ENCODE measurements at regions not wholly inside any gene's neighbourhood (a gene's known extent, or its start where the extent isn't known, plus 50 kb on each side); places are given as distances from the start of the nearest gene placed in this dataset.
A peak's percentile ranks its signal among the peaks of the same experiment; 100 is the strongest.
"Not testable (repeated sequence)": the region's sequence is repeated elsewhere in the genome, so short reads cannot be mapped to it uniquely, and the experiment has no call there.

- ATAC-seq, result no peak
Measured at GRCh38 chr11:27241311-27242122, 121.5 kb downstream of the CCDC34 start.

DNA sequence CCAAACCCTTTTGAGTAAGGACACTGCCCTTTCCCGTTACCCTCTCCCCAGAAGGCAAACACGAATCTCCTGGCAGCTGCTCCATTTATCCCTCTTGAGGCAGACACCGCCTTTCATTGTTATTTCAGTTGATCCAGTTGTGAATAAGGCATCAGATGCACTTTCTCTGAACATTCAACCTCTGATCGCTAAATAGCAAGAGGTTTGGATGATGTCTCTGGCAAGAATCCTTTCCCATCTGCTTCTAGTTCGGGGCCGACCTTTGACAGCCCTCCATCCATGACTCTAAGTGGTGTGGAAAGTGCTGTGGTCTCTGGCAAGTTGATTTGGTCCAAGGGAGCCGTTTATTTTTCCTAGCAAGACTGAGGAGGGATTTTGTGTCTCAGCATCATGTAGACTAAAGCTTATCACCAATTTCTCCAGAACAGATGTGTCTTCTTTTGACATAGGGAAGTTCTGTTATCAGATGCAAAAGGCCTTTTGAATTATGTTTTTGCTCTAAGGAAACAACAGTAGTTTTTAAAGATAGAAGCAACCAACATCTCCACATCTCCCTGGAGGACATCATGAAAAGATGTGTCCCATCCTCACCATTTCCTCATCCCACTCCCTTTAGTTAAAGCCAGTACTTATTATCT lies 123.6 kb downstream of the CCDC34 start:
- ATAC-seq, result no peak

GRCh38 chr11:27238811-27239210 lies 124.2 kb downstream of the CCDC34 start:
- ATAC-seq, result no peak

GRCh38 chr11:27237643-27238042 lies 125.4 kb downstream of the CCDC34 start:
- no peak for ATAC-seq

DNA sequence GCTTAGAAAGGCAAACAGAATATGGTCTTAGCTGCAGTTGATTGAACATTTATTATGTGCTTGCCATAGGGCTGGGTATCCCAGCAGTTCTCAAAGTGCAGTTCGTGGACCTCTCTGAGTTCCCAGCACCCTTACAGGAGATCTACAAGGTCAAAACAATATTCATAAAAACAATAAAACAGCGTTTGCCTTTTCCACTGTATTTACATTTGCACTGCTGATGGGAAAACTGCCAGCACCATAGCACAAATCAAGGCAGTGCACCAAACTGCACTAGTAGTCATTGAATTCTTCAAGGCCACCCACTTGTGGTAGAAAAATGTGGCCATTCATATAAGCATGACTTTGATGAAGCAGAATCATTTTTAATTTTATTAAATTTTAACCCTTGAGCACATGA lies 128.1 kb downstream of the CCDC34 start:
- ATAC-seq, result no peak

- ATAC-seq, result peak; percentile 41 to 48
Measured at GRCh38 chr11:27234043-27234668, 128.9 kb downstream of the CCDC34 start.

DNA sequence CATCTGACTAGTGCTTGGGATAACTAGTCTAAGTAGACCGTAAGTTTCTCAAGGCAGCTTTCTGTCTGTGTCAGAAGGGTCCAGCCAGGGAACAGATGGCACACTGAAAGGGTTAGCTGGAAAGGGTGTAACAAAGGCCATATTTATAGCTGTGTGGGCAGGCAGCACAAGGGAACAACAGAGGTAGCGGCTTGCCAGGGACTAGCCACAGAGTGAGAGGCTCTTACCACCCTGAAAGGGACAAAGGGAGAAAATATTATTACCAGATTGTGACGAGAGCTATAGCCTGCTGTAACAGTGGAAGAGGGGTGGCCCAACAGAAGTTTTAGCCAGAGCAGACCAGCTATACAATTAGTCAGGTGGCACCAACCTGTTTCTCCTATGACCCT lies 129.4 kb downstream of the CCDC34 start:
- ATAC-seq, result no peak

DNA sequence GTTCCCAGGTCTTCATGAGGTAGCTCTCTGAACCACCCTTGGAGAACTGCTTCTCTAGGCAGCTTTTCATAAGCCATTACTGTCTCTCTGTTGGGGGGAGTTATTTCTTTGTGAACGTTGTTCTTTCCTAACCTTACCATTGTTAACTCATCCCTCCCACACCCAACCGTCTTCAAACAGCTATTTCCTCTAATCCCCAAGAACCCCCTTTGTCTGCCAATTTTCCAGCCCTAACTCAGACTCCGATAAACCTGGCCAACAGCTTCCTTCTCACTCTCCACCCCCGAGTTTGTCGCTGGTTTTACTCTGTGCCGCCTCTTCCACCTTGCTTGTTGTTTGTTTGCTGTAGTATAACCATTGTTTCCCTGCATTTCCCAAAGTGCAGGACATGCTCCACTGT lies 131.5 kb downstream of the CCDC34 start:
- ATAC-seq, result no peak

DNA sequence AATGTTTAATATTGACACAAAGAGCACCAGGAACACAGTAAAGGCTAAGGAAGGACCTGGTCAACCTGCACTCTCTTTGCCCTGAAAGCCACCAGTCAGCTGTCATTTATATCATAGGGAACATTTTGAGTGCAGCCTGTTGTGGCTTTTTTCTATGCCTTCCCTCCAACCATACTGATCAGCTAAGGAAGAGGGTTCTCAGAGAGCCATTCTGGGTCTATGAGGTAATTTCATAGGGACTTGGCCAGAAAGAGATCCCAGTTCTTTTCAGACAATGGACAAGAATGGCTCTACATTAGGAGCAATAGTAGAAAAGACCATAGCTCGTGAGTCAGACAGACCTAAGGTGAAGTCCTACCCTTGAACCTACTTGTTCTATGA lies 132.8 kb downstream of the CCDC34 start:
- ATAC-seq, result no peak

- no peak for ATAC-seq
Measured at GRCh38 chr11:27229511-27230191, 133.4 kb downstream of the CCDC34 start.

DNA sequence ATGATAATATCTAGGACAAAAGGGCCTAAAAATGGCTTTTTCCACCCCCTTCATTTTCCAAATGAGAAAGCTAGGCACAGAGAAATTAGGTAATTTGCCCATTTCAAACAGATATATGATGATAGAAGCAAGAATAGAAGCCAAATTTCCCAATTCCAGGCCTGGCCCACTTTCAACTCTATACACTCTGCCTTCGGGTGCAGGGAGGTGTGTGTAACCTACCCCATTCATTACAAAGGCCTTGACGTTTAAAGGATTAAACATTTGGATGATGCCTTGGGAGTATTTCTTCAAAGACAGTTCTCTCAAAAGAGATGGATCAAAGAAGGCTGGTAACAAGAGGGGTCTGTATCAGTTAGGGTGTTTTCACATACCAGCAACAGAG lies 134.1 kb downstream of the CCDC34 start:
- no peak for ATAC-seq

GRCh38 chr11:27228232-27228905 lies 134.6 kb downstream of the CCDC34 start:
- ATAC-seq, result no peak

DNA sequence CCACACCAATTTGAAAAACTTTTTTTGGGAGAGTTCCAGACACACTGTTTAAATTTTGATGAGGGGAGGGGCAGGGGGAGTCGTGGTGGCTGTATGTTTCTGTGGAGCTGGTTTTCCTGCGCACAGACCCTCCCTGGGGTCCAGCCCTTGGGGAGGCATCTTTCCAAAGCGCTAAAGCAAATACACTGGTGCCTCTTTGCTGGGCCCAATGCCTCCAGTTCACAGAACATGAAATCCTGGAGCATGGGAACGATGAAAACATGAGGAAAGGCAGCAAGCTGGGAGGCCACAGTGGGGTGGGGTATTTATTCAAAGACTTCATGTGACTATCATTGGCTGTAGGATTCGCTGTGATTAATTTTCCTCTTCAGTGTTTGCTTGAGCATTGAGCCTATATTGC lies 135.3 kb downstream of the CCDC34 start:
- no peak for ATAC-seq

DNA sequence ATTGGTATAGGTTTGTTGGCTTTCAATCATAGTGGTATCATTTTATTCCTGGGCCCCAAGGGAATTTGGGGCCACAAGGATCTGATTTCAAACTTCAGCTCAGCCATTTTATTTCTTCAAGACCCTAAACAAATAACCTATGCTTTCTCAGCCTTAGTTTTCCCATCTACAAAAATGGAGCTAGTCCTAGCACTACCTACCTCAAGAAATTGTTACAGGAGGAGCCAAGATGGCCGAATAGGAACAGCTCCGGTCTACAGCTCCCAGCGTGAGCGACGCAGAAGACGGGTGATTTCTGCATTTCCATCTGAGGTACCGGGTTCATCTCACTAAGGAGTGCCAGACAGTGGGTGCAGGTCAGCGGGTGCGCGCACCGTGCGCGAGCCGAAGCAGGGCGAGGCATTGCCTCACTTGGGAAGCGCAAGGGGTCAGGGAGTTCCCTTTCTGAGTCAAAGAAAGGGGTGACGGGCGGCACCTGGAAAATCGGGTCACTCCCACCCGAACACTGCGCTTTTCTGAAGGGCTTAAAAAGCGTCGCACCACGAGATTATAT lies 143.5 kb downstream of the CCDC34 start:
- ATAC-seq, result not testable (repeated sequence)

DNA sequence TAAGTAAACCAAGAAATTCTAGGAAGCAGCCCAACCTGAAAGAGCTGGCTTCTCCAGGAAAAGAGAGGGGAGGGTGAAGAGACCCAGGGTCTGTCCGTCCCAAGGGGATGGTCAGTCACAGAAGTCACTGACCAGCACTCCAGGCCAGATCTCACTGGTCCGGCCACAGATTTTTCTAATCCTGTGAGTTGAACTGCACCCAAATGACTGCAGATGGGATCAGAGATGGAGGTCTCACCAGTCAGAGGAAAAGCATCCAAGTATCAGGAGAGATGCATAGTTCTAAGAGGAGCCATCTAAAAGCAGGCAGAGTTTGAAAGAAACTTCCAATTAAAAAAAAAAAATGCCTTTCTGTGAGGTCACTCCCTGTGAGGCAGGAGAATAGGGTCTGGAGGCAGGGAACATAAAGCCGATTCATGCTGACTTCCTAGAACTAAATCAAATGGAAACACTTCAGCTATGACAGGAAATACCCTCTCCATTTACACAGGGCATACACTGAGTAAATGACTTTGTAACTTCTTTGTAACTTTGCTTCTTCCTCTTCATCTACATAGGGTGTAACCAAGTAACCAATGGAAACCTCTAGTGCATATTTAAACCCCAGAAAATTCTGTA lies 144.5 kb downstream of the CCDC34 start:
- no peak for ATAC-seq

DNA sequence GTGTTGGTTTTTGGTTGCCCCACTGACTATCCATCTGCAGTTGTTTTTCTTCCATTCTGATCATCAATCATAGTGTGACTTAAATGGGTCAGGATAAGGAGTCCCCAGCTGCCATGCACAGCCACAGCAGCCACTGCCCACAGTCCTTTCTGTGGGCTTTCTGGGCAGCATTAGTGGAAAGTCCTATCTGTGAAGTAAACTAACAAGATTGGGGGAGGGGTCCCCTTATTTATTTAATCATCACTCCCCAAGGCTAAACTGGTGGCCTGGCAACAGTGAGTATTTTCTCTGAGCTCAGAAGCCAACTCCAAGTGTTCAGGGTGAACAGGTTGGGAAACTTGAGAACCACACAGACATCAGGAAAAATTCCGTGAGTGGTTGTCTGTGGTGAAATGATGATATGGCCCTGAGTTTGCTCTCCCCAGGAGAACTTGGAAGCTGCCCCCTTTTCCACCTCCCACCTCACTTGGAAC lies 145.0 kb downstream of the CCDC34 start:
- ATAC-seq, result no peak

- no peak for ATAC-seq
Measured at GRCh38 chr11:27217496-27217895, 145.5 kb downstream of the CCDC34 start.

- ATAC-seq, result no peak
Measured at GRCh38 chr11:27216270-27217149, 146.5 kb downstream of the CCDC34 start.

GRCh38 chr11:27215471-27216269 lies 147.3 kb downstream of the CCDC34 start:
- no peak for ATAC-seq

GRCh38 chr11:27214713-27215112 lies 148.3 kb downstream of the CCDC34 start:
- no peak for ATAC-seq

Measured in activated CD4-positive, CD25-positive, alpha-beta regulatory T cell treated with anti-CD3 and anti-CD28 coated beads, Interleukin-2, amount 50 U/mL, for 24 hours (primary cell).